ENCODE measurements at regions not wholly inside any gene's neighbourhood (a gene's known extent, or its start where the extent isn't known, plus 50 kb on each side); places are given as distances from the start of the nearest gene placed in this dataset.

- TF ChIP-seq CTCF (conservative IDR thresholded peaks at IDR 0.05 in 1 of 2, IDR thresholded peaks at IDR 0.05 in 1 of 2; ENCODE audit: low read depth in 1 of 2, low read length in 2 of 2) = no peak
- TF ChIP-seq EZH2 (IDR thresholded peaks at IDR 0.05; ENCODE audit: low read length, missing control alignments) = no peak
Measured at GRCh38 chr2:123746006-123746405, 279.1 kb upstream of the CNTNAP5 start.
